HG02610 (cell line): ENCODE measurements at regions not wholly inside any gene's neighbourhood (a gene's known extent, or its start where the extent isn't known, plus 50 kb on each side); places are given as distances from the start of the nearest gene placed in this dataset.
A peak's percentile ranks its signal among the peaks of the same experiment; 100 is the strongest.

ENCODE experiments used
- ATAC-seq: cut with Tn5 transposase; IDR thresholded peaks from one replicate; pipeline ENCODE4 v1.9.1; 2021; ENCODE audit warnings: mild to moderate bottlenecking, moderate library complexity; ENCODE audit not compliant: unreplicated experiment

DNA sequence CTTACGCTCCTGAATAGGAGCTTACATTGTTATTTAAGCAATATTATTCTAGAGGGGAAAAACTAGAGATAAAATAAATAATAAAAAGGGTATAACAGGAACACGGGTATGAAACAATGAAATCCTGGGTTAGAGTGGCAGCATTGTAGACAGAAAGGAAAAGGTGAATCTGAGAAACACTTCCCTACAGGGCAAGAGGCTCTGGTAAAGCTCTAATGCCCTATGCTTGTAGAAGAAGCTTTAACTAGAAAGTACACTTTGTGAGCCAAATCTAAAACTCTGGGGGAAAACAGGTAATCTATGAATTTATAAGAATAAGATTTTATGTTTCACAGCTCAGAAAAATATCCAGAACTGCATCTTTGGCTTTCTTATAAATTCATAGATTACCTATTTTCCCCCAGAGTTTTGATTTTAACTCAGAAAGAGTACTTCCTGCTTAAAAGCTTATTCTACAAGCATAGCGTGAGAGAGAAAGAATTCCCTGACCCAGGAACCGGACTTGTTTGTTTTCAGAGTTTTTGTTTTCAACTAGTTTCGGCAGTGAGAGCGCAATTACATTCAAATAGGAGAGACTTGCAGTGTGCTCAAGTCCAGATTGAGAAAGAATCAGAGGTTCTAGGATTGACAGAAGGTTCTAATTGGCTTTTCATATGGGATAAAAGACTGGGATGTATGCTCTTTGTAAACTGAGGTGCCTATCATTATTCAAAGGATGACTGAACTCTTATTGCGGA lies 651.0 kb upstream of the RORB start:
- ATAC-seq: no peak

DNA sequence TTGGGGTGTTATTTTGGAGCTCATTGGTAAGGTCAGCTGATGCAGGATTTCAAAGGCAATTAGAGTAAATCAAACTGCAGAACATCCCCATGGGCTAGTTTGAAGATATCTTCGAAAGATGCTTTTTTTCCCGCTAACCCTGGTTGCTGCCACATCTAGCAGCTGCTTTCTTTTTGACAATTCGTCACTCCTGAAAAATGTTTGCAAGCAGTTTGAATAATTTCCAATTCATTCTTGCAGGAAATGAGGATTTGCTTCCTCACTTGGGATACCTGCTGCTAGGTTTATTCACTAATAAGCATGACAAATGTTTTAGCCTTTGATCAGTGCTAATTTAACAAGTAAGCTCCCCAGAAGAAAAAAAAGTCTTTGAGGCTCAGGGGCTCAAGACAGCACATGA lies 649.6 kb upstream of the RORB start:
- no peak for ATAC-seq

DNA sequence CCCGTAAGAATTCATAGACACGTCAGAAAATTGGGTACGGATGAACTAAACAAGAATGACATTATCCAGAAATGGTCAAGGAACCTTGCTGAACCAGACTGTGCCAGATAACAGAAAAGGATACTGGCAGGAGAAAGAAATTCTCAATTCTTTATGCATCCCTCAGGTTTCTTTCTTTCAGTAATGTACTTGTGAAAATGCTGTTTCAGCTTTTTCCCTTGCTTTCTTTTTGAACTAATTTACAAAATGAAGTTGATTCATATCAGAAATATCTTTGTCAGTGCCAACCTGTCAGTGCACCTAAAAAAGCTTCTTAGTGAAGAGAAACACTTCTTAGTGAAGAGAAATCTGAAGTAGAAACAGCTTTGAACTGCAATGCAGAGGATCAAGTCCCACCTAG lies 643.6 kb upstream of the RORB start:
- no peak for ATAC-seq

DNA sequence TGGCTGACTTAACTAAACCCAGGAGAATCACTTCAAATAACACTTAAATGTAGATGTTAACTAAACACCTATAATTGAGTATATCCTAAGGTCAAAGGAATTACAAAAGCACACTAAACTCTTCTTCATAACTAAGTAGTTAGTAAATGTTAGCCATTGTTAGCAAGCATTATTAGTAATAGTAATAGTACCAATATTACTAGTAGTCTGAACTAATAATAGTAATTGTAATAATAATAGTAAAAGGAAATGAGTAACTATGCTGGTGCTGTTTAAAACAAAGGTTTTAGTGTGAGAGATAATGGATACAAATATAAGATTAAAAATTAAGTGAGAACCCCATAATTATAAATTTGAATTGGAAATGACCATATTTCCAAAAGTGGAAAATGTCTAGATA lies 641.9 kb upstream of the RORB start:
- ATAC-seq: peak; percentile 74

DNA sequence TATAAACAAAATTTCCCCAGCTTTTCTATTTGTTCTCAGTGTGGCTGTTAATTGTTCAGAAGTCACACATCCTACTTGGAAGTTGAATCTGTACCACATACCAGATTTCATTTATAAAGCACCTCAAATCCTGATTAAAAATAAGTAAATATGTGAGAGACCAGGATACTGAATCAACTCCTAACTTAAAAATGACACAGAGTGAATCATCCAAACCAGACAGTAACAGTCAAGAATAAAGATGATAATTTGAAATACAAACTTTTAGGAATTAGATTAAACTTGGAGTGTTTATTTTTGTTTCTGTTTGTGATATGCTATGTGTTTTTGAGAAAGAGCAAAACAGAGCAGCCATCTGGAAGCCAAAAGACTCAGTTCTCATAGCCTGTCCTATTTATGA lies 633.2 kb upstream of the RORB start:
- ATAC-seq: no peak

DNA sequence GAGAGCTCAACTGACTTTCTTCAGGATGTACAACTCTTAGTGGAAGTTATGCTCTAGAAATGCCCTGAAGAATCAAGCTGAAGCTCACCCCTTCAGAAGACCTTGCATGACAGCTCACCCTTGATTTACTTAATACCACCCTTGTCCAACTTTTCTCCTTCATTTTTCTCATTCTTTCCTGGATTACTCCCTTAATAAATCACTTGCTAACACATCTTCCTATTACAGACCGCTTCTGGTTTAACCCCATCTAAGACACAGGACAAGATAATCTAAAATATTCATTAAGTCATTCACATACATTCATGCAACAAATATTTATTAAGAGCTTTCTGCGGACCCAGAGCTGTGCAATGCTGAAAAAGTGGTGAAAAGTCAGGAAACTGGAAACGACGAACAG lies 630.7 kb upstream of the RORB start:
- ATAC-seq: no peak

DNA sequence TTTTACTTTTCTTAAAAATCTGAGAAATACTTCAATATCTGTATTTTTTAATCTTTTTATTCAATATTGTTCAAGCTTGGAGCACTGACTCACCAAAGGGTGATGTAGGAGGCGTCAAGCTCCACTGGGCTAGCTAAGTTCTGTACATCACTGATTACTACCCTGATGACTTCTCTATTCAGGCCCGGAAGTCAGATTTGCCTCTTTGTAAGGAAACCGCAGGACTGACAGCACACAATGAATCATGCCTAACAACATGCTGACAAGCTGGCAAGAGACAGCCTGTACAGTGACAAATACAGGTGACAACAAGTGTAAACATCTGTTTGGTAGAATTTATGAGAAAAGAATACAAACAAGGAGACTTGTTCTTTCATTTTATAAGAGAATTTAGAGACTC lies 627.9 kb upstream of the RORB start:
- peak; percentile 100 for ATAC-seq

DNA sequence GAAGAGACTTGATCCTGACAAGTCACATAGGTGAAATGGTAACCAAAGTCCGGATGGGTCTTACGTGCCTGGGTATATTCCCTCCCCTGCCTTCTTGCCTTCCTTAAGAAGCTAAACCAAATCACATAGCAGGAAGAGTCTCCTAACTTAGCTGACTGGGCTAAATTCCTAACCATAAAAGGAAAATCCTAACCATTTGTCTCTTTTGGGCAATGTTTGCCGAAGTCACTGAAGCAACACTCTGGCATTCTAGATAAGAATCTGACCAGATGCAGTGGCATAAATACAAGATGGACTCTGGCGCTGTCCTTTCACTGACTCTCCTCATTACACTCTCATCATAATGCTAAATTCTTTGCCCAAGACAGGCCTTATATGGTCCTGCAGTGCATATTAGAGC lies 625.5 kb upstream of the RORB start:
- no peak for ATAC-seq

DNA sequence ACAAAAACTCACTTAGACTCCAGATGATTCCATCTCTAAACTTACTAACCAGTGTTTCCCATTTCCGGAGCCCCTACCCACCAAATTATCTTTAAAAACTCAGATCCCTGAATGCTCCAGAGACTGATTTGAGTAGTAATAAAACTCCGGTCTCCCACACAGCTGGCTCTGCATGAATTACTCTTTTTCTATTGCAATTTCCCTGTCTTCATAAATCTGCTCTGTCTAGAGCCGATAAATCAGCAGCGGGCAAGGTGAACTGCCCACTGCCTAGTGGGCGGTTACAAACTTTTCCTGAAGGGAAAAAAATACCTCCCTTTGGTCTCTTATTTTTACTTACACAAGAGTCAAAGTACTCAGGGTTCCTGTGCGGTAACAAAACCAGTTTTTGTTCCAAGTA lies 624.4 kb upstream of the RORB start:
- ATAC-seq: no peak

DNA sequence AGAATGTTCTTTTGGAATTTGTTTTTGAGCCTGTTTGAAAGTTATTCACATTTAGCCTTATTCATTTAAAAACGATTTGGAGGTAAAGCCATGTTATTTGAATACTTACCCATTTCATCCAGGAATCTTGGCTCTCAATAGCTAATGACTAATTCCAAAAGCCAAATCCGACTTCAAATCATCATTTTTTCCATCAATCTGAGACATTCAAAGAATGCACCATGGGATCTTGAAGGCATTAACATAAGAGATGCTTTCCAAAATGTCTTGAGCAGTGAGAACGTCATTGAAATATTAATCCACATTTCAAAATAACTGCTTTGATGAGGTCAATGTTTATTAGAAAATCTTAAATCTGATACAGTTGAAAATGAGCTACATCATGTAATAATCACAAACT lies 617.0 kb upstream of the RORB start:
- ATAC-seq: no peak

DNA sequence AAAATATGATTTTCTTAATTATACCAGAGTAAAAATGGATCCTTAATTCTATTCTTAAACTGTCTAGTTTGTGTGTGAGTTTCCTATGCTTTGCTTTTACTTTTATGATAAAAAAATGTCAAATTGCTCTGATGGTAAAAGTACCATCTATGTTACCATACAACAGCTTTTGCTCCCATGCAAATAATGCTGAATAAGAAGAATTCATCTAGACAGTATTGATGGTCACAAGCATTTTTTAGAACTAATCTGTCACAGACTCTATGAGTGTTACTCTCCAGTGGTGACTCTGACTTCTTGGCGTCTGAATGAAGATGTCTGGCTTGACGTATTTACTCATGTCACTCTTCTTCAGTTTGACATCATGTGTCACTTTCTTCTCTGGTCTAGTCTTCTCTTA lies 608.1 kb upstream of the RORB start:
- ATAC-seq: no peak

DNA sequence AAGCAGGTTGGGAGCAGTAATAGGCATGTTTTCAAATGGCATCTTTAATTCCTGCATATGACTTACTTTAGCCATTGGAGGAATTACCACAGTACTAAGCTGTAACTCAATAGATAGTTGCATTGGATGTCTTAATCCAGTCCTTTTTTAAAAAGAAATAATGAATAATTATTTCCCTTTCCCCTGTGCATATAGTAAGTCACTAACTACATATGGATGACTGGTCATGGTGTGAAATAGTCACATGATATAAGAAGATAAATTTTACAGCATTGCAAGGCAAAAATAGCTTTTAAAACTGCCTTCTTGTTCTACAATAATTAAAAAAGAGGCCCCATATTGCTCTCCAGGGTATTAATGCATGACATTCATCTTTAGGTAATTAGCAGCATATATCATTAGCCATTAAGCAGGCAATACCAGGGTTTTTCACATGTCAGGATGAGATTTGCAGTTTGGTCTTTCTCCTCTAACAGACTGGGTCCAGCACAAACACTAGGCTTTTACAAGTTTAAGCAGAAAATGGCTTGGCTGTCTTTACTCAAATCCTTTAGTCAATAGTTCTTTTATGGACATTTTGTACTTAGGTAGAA lies 606.4 kb upstream of the RORB start:
- no peak for ATAC-seq

DNA sequence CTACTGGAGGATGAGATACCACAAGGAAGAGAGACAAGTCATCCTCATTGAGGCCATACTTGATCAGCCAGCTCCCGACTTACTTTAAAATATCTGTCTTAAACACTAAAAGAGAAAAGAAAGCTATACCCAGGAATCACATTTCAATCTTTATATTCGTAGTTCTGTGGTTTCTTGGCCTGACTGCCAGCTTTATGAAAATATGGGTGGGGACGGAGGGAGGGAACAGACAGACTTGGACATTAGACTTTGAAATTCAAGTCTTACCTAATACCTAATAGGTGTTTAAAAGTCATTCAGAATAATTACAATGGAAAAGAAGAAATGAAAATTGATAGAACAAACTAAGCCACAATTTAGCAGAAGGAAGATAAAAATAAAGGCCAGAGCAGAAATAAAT lies 604.8 kb upstream of the RORB start:
- ATAC-seq: no peak

DNA sequence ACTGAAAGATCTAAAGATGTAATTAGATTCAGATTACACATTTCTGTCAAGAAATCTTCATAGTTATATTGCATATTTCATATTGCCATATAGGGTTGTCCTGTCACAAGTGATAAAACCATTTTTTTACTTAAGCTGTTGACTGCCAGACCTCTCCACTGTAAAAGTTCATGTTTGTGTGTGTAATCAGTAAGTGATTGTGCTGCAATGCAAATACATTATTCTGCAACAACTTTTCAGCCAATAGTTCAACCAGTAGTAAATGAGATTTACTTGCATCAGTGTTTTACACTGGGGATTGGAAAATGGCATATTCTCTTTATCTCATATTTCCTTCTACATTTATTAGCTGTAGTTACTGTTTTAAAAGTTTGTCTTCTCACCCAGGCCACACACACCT lies 603.9 kb upstream of the RORB start:
- ATAC-seq: no peak

DNA sequence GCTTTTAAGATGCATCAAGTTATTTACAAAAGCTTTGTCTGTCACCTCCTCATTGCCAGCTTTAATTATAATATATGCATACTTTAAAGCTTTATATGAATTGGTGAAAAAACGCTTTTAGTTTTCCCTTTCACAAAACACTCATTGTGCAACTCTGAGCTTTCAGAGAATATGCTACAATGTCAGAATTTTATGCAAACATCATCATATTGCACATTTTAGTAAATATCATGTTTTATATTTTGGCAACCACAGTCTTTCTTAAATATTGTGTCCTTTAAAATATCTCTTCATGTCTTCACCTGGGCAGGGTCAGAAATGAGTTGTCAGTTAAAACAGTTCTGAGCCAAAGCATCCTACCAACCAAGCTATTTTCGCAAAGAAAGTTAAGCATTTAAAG lies 601.1 kb upstream of the RORB start:
- no peak for ATAC-seq

DNA sequence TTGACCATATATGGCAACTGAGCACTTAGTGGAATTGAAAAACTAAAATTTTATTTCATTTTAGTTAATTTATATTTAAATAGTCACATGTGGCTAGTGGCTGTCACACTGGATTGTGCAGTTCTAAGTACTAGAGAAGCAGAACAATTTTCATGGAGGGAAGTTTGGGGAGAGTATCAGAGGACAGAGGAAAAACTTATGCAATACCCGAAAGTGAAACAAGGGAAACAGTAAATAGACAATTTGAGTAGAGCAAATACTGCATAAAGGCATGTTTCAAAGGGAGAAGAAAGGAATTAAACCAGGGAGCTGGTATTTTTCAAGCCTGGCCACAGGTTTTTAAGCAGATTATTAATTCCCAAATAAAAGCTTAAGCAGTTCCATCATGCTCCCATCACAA lies 590.5 kb upstream of the RORB start:
- no peak for ATAC-seq

DNA sequence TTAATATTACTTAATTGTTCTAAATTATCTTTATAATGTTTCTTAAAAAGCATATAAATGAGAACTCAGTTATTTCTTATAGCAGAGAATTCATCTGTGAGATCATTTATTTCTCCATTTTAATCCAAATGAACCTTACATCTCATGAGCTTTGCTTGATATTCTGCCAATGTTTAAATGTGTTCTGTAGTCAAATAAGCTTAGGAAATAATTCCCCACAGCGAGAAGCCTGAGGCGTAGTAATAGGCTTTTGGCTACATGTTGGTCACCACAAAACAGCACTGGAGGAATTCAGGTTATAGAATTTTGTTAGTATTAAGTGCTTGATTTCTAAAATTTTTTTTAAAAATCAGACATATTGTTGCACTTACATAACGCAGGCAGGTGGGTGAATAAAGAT lies 585.3 kb upstream of the RORB start:
- ATAC-seq: no peak

DNA sequence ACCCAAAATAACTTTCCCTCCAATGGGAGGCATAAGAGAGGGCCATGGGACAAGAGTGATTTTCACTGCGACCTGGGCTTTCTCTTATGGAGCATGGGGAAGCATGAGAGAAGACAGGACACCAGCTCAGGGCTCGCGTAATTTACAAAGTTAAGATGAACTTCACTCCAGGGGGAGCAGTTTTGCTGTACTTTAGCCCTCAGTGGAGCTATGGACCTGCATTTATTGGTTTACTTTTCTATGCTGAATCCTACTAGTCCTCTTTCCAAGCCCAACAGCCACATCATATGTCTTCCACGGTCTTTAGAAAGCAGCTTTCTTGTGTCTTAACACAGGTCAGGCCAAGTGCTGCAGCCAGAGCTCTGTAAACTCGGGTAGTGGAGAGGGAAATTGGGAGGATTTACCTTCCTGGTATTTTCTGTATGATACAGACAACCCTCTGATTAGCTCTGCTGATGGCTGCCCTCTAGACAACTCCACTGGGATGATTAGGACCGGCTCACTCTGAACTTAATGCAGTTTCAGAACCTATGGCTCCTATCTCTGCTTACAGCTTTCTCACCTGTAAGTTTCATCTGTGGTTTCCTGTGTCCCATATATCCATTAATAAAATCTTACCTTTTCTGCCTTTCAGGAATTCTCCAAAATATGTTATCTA lies 581.0 kb upstream of the RORB start:
- ATAC-seq: no peak

DNA sequence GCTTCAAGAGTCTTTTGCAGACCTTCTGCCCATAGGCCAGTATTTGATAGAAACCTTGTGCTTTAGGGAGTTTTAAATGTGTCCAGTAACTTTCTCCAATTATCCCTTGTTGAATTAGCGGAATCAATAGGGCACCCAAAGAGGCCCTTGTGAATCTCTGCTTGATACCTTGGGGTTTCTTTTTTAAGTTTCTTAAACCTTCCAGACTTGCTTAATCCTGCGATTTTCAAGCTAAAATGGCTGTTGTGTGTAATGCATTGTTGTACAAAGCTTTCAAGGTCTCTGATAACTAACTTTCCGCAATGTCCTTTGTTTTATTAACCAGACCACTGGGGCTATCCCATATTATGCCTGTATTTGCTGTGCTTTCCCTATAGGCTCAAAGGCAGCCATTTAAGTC lies 577.4 kb upstream of the RORB start:
- no peak for ATAC-seq

DNA sequence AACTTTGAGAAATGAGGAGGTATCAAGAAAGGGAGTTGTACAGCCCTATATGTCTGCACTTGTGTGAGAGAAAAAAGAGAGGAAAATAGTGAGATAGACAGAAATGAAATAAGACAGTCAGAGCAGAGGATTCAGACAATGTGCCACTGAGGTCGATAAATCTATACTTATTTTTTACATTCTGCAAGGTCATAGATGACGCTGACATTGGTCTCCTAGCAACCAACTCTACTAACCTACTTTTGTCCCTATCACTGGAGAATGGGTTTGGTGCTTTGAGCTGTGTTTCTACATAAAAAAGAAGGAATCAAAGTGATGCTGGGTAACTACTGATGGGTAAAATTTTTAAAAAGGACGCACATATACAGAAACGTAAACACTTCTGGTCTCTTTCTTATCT lies 573.3 kb upstream of the RORB start:
- ATAC-seq: no peak

DNA sequence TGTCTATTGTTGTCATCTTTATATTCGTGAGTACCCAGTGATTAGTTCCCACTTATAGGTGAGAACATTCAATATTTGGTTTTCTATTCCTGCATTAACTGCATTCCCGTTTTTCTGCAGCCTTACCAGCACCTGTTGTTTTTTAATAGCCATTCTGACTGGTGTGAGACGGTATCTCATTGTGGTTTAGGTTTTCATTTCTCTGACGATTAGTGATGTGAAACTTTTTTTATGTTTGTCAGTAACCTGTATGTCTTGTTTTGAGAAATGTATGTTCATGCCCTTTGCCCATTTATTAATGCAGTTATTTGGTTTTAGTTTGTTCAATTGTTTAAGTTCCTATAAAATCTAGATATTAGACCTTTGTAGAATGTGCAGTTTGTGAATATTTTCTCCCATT lies 546.0 kb upstream of the RORB start:
- ATAC-seq: no peak

DNA sequence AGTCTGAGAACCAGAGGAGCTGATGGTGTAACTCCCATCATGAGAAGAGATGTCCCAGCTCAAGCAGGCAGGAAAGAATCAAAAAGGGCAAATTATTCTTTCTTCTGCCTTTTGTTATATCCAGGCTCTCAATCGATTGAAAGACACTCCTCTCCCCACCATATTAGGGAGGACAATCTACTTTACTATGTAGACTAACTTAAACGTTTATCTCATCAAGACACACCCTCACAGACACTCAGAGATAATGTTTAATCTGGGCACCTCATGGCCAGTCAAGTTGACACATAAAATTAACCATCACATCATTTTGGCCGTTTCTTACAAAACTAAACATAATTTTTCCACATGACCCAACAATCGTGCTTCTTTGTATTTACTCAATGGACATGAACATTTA lies 534.3 kb upstream of the RORB start:
- no peak for ATAC-seq

DNA sequence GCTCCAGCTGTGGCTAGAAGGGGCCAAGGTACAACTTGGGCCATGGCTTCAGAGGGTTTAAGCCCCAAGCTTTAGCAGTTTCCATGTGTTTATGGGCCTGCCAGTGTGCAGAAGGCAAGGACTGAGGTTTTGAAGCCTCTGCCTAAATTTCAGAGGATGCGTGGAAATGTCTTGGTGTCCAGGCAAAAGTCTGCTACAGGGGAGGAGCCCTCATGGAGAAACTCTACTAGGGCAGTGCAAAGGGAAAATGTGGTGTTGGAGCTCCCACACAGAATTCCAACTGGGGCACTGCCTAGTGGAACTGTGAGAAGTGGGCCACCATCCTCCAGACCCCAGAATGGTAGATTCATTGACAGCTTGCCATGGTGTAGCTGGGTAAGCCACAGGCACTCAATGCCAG lies 527.2 kb upstream of the RORB start:
- ATAC-seq: no peak
